DOHH2 (cell line): ENCODE measurements at regions not wholly inside any gene's neighbourhood (a gene's known extent, or its start where the extent isn't known, plus 50 kb on each side); places are given as distances from the start of the nearest gene placed in this dataset.
"Not testable (repeated sequence)": the region's sequence is repeated elsewhere in the genome, so short reads cannot be mapped to it uniquely, and the experiment has no call there.

Experiments used
- H3F3A ChIP-seq: fragments of 200-600 bp; sonication (generic), shearing (Covaris generic); 2 replicates; pipeline ENCODE4 v1.6.0; 2016; ENCODE audit warnings: antibody characterized with exemption, mild to moderate bottlenecking; ENCODE audit not compliant: control insufficient read depth, insufficient read depth
- H3K27ac ChIP-seq: fragments of 200-600 bp; sonication (generic); 2 replicates; pipeline ENCODE4 v1.5.1; 2014; ENCODE audit warnings: low read depth, mild to moderate bottlenecking, low read length, moderate library complexity
- H3K27me3 ChIP-seq: fragments of 200-600 bp; sonication (generic); 2 replicates; pipeline ENCODE4 v1.6.1; 2014; ENCODE audit warnings: mild to moderate bottlenecking, low read length, mixed read lengths; ENCODE audit not compliant: control insufficient read depth
- H3K36me3 ChIP-seq: fragments of 200-600 bp; sonication (generic); 2 replicates; pipeline ENCODE4 v1.6.1; 2014; ENCODE audit warnings: mild to moderate bottlenecking, low read length, moderate library complexity, mixed read lengths; ENCODE audit not compliant: control insufficient read depth
- H3K4me1 ChIP-seq: fragments of 200-600 bp; sonication (generic); 2 replicates; pipeline ENCODE4 v1.6.1; 2014; ENCODE audit warnings: mild to moderate bottlenecking, low read length, mixed read lengths; ENCODE audit not compliant: control insufficient read depth
- H3K4me2 ChIP-seq: fragments of 200-600 bp; sonication (generic); 2 replicates; pipeline ENCODE4 v1.6.0; 2014; ENCODE audit warnings: mild to moderate bottlenecking, low read length, moderate library complexity
- H3K4me3 ChIP-seq: fragments of 200-600 bp; sonication (generic); 2 replicates; pipeline ENCODE4 v1.5.1; 2014; ENCODE audit warnings: mild to moderate bottlenecking, low read length, mixed read lengths
- H3K79me2 ChIP-seq: fragments of 200-600 bp; sonication (generic); 2 replicates; pipeline ENCODE4 v1.6.1; 2014; ENCODE audit warnings: mild to moderate bottlenecking, low read length, mixed read lengths; ENCODE audit not compliant: control insufficient read depth
- H3K9me2 ChIP-seq: fragments of 200-600 bp; sonication (generic); replicated peaks from 2 replicates; pipeline ENCODE4 v1.6.1; 2014; ENCODE audit warnings: mild to moderate bottlenecking, low read length, mixed read lengths; ENCODE audit not compliant: control insufficient read depth
- H3K9me3 ChIP-seq: fragments of 200-600 bp; sonication (generic); 2 replicates; pipeline ENCODE4 v1.6.1; 2014; ENCODE audit warnings: antibody characterized with exemption, low read length, mixed read lengths; ENCODE audit not compliant: control insufficient read depth, insufficient read depth
- H4K20me1 ChIP-seq: fragments of 200-600 bp; sonication (generic); 2 replicates; pipeline ENCODE4 v1.6.0; 2014; ENCODE audit warnings: low read depth, mild to moderate bottlenecking, antibody characterized with exemption, low read length, moderate library complexity; ENCODE audit not compliant: control insufficient read depth, insufficient read depth
- CTCF ChIP-seq: fragments of 200-600 bp; sonication (generic); IDR thresholded peaks from one replicate; pipeline ENCODE4 v1.5.1; 2014; ENCODE audit warnings: antibody characterized with exemption, mild to moderate bottlenecking, low read depth, low read length; ENCODE audit not compliant: poor library complexity, severe bottlenecking
- EZH2phosphoT487 ChIP-seq: fragments of 200-600 bp; sonication (generic); IDR thresholded peaks from 2 replicates; pipeline ENCODE4 v1.6.1; 2017; ENCODE audit warnings: borderline replicate concordance, mild to moderate bottlenecking, antibody characterized with exemption, low read length, moderate library complexity, mixed read lengths

- no peak overlapping the region for H3K27ac ChIP-seq
- H3K27me3 ChIP-seq = no peaks in the 10 kb centered on the region
- no peaks in the 10 kb centered on the region for H3K4me1 ChIP-seq
- no peaks in the 10 kb centered on the region for H3K36me3 ChIP-seq
- peaks cover 3% of the 10 kb centered on the region; the same call in 1 of the 2 replicates for H3K9me3 ChIP-seq
- H3K4me2 ChIP-seq = no peak overlapping the region
- no peaks in the 10 kb centered on the region for H3K79me2 ChIP-seq
- no peak overlapping the region for H3K4me3 ChIP-seq
- H4K20me1 ChIP-seq = no peaks in the 10 kb centered on the region
- H3F3A ChIP-seq = no peaks in the 10 kb centered on the region
- no peaks in the 10 kb centered on the region for H3K9me2 ChIP-seq
- no peak for TF ChIP-seq EZH2phosphoT487
- TF ChIP-seq CTCF = no peak
Measured at GRCh38 chr20:29452186-29452585, 1805.3 kb upstream of the DEFB115 start.

- H3K79me2 ChIP-seq, H3K9me3 ChIP-seq, H4K20me1 ChIP-seq, H3K27me3 ChIP-seq, H3F3A ChIP-seq, H3K27ac ChIP-seq, H3K4me2 ChIP-seq, H3K4me3 ChIP-seq, H3K4me1 ChIP-seq, H3K9me2 ChIP-seq, H3K36me3 ChIP-seq: not testable (repeated sequence)
Measured at GRCh38 chr20:29456987-29457693, 1800.3 kb upstream of the DEFB115 start.

GRCh38 chr20:29472606-29473005 lies 1784.9 kb upstream of the DEFB115 start:
- Histone ChIP-seq H3K27ac (no peak overlapping the region), H3K36me3 (no peaks in the 10 kb centered on the region), H3K4me2 (no peak overlapping the region), H3K9me2 (no peaks in the 10 kb centered on the region), H3F3A (no peaks in the 10 kb centered on the region), H4K20me1 (no peaks in the 10 kb centered on the region), H3K9me3 (no peaks in the 10 kb centered on the region), H3K79me2 (no peaks in the 10 kb centered on the region), H3K27me3 (no peaks in the 10 kb centered on the region), H3K4me3 (no peak overlapping the region), H3K4me1 (no peaks in the 10 kb centered on the region)
- TF ChIP-seq EZH2phosphoT487 (no peak), CTCF (no peak)

- not testable (repeated sequence) for H3K36me3 ChIP-seq, H3K4me2 ChIP-seq, H4K20me1 ChIP-seq, H3K9me3 ChIP-seq, H3F3A ChIP-seq, H3K79me2 ChIP-seq, H3K4me1 ChIP-seq, H3K27me3 ChIP-seq, H3K9me2 ChIP-seq, H3K27ac ChIP-seq, H3K4me3 ChIP-seq
Measured at GRCh38 chr20:29492840-29493239, 1764.6 kb upstream of the DEFB115 start.

- not testable (repeated sequence) for H3K9me2 ChIP-seq, H3F3A ChIP-seq, H3K9me3 ChIP-seq, H3K4me1 ChIP-seq, H3K36me3 ChIP-seq, H3K4me3 ChIP-seq, H4K20me1 ChIP-seq, H3K27ac ChIP-seq, H3K27me3 ChIP-seq, H3K79me2 ChIP-seq, H3K4me2 ChIP-seq
Measured at GRCh38 chr20:29496767-29497166, 1760.7 kb upstream of the DEFB115 start.
